NCI-H446 treated with DMSO at 0.1 percent for 48 hours (cell line): ENCODE measurements at regions not wholly inside any gene's neighbourhood (a gene's known extent, or its start where the extent isn't known, plus 50 kb on each side); places are given as distances from the start of the nearest gene placed in this dataset.
"Not testable (repeated sequence)": the region's sequence is repeated elsewhere in the genome, so short reads cannot be mapped to it uniquely, and the experiment has no call there.

ENCODE experiments used
- DNase-seq: peaks from one replicate; lab custom pipeline; 2025; lab: John Stamatoyannopoulos, UW

GRCh38 chr4:137739391-137739790 lies 207.1 kb upstream of the PCDH18 start:
- no peak for DNase-seq

GRCh38 chr4:137738375-137738990 lies 206.2 kb upstream of the PCDH18 start:
- DNase-seq, result no peak

- no peak for DNase-seq
Measured at GRCh38 chr4:137735561-137736104, 203.3 kb upstream of the PCDH18 start.

- DNase-seq, result not testable (repeated sequence)
Measured at GRCh38 chr4:137733174-137734141, 201.2 kb upstream of the PCDH18 start.

- no peak for DNase-seq
Measured at GRCh38 chr4:137722910-137723309, 190.6 kb upstream of the PCDH18 start.

- no peak for DNase-seq
Measured at GRCh38 chr4:137711502-137711901, 179.2 kb upstream of the PCDH18 start.

GRCh38 chr4:137707626-137708025 lies 175.3 kb upstream of the PCDH18 start:
- no peak for DNase-seq

GRCh38 chr4:137707102-137707620 lies 174.9 kb upstream of the PCDH18 start:
- peak; percentile 26 for DNase-seq

GRCh38 chr4:137705171-137705783 lies 173.0 kb upstream of the PCDH18 start:
- DNase-seq, result no peak

GRCh38 chr4:137703195-137703594 lies 170.9 kb upstream of the PCDH18 start:
- peak; percentile 94 for DNase-seq

GRCh38 chr4:137702512-137702911 lies 170.2 kb upstream of the PCDH18 start:
- no peak for DNase-seq

- no peak for DNase-seq
Measured at GRCh38 chr4:137701401-137701800, 169.1 kb upstream of the PCDH18 start.

GRCh38 chr4:137700751-137701150 lies 168.5 kb upstream of the PCDH18 start:
- no peak for DNase-seq

GRCh38 chr4:137700072-137700471 lies 167.8 kb upstream of the PCDH18 start:
- peak; percentile 26 for DNase-seq

GRCh38 chr4:137694138-137694537 lies 161.8 kb upstream of the PCDH18 start:
- DNase-seq, result no peak

GRCh38 chr4:137693641-137694040 lies 161.3 kb upstream of the PCDH18 start:
- no peak for DNase-seq

- DNase-seq, result no peak
Measured at GRCh38 chr4:137692205-137692604, 159.9 kb upstream of the PCDH18 start.

GRCh38 chr4:137688651-137689050 lies 156.4 kb upstream of the PCDH18 start:
- no peak for DNase-seq

GRCh38 chr4:137685357-137685756 lies 153.1 kb upstream of the PCDH18 start:
- peak; percentile 59 for DNase-seq

GRCh38 chr4:137681081-137681480 lies 148.8 kb upstream of the PCDH18 start:
- DNase-seq, result no peak

GRCh38 chr4:137678796-137679195 lies 146.5 kb upstream of the PCDH18 start:
- DNase-seq, result peak; percentile 26

GRCh38 chr4:137677863-137678262 lies 145.6 kb upstream of the PCDH18 start:
- no peak for DNase-seq
